ENCODE measurements at regions not wholly inside any gene's neighbourhood (a gene's known extent, or its start where the extent isn't known, plus 50 kb on each side); places are given as distances from the start of the nearest gene placed in this dataset.
"Not testable (repeated sequence)": the region's sequence is repeated elsewhere in the genome, so short reads cannot be mapped to it uniquely, and the experiment has no call there.

DNA sequence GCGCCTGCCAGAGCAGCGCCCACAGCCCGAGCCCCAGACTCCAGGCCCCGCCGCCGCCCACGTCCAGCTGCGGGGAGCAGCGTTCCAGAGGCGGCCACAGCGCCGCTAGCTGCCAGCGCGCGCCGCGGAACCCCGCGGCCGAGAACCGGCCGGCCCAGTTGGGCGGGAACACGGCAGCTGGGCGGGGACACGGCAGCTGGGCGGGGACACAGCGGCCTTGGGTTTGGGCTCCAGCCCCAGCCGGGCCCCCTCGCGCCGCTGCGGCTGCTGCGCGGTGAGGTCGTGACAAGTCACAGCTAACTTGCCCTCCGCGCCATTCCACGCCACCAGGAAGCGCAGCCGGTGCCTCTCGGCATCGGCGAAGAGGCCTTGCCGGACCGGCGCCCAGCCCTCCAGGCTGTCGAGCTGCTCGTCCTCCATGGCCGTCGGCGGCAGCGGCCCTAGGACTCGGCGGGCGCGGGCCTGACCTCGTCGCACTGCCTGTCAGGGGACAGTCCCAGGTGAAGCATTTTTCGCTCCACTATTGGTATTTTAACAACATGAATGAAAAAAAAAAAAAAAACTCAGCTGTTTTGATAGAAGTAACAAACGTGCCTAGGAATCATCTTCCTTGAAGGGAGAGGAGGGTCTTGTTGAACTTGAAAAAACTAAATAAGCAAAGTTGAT lies 56.6 kb upstream of the GOLGA8N start:
- peak; percentile 4 to 5 for DNase-seq

DNA sequence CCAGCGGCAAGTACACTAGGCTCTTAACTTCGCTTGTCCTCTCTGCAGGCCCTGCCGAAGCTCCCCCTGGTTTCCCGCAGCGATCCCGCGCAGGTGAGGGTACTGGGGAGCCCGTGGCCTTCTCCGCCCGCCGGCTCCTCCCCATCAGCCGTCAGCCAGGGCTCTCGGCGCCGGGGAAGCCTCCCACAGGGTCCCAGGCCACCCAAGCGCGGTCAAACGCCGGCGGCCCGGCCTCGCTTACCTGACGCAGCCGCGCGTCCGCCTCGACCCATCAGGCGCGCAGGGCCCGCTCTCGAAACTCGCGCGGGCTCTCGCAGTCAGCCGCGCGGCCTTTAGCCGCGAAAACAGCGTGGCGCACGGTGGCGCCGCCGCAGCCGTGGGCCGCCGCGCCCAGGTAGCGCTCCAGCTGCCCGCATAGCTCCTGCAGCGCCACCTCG lies 57.2 kb upstream of the GOLGA8N start:
- not testable (repeated sequence) for DNase-seq

DNA sequence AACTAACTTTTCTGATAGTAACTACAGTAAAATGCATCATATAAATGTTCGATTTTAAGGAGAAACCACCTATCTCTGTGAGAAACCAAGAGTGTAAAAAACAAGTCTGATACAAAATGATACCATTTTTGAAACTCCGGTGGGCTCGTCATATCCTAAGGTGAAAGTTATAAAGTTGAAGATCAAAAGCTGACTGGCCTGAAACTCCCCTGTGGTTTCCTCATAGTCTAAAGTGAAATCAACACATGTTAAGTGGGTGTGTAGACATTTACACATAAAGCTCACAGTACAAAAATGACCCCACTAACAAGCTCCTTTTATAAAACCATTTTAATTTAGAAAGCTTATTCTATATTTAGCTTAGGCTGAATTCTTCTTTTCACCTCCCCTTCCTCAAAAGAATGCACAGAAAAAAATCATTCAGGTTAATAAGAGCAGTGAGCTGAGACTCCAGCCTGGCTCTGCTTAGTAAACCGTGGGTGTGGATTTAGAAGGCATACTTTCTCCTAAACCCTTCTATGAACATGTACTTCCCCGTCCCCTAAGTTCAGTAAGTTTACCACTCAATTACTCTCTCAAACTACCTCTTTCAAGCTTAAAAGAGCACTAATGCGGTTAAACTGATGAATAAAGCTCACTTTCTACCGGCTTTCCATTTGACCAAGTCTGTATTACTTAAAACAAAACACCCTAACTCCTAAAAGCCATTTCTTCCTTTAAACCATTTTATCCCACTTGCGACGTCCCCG lies 57.9 kb upstream of the GOLGA8N start:
- DNase-seq = not testable (repeated sequence)

DNA sequence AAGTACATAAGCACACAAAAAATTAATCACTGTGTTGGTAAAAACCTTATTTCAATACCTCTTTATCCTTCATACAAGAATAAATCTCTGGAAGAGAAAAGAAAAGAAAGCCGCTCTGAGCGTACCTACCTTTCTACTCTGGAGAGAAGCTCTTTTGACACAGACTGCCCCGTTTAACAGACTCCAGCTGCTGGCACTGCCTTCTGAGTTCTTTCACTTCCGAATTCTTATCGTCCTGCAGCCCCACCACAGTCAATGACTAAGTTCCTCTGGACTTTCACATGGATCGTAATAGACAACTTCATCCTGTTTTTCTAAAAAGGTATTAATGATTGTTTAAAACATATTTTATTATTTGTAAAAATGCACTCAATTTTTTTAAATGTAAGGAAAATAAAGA lies 67.5 kb upstream of the GOLGA8O start:
- not testable (repeated sequence) for DNase-seq

DNA sequence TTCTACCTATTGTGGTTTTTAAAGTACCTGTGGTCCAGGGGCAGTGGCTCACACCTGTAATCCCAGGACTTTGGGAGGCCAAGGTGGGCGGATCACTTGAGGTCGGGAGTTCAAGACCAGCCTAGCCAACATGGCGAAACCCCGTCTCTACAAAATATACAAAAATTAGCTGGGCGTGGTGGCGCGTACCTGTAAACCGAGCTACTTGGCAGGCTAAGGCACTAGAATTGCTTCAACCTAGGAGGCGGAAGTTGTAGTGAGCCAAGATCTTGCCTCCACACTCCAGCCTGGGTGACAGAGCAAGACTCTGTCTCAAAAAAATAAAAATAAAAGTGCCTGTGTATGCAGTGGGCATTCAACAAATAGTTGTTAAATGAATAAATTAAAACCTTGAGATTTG lies 67.0 kb upstream of the GOLGA8O start:
- not testable (repeated sequence) for DNase-seq

DNA sequence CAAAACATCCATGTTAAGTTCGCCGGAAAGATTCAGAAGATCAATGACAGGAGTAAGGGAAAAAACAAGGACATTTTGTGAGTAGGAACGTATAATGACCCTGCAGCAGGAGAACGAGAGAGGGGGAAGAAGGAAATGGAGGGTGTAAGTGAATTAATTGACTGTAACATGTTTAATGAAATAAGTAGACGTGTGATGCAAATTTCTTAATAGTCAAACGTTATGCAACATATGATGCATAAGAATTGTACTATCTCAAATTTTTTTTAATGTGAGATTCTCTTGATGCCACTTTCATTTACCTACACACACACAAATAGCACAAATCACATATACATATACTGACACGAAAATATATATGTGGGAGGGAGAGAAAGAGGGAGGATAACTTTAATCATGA lies 63.5 kb upstream of the GOLGA8O start:
- DNase-seq = not testable (repeated sequence)

DNA sequence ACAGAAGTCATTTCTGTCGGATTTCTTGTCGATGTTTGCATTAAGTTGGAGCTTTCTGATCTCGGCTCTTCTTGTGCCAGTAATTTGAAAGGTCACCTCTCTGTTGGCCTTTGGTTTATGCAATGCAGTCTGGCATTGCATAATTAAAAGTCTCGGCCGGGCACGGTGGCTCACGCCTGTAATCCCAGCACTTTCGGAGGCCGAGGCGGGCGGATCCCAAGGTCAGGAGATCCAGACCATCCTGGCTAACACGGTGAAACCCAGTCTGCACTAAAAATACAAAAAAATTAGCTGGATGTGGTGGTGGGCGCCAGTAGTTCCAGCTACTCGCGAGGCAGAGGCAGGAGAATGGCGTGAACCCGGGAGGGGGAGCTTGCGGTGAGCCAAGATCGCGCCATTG lies 62.6 kb upstream of the GOLGA8O start:
- DNase-seq = not testable (repeated sequence)

DNA sequence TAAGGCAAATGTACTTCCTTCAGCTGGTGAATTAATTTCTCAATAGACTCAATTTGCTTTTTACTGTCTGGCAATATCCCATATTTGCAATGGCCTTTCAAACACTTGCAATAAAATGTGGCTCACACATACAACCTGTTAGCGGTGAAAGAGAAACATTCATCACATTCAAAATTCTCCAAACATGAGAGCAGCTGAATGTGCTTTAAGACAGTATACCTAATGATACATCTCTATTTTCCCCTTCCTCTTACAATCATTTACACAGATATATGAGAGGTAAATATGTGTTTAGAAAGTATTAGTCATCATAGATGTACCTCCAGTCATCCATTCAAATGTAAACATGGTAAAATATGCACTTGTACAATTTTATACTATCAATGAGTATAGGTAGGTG lies 61.5 kb upstream of the GOLGA8O start:
- DNase-seq = not testable (repeated sequence)

DNA sequence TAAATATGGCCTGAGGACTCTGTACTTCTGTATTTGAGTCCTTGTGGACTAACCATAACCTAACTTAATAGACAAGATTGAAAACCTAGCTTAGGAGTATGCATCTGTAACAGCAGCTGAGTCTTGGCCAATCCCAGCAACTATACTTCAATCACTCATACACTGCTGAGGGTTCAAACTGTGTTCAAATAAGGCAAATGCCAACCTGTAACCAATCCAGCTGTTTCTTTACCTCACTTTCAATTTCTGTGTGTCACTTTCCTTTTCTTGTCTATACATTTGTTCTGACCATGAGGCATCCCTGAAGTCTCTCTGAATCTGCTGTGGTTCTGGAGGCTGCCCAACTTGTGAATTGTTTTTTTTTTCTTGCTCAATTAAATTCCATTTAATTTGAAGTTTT lies 57.9 kb upstream of the GOLGA8O start:
- not testable (repeated sequence) for DNase-seq

DNA sequence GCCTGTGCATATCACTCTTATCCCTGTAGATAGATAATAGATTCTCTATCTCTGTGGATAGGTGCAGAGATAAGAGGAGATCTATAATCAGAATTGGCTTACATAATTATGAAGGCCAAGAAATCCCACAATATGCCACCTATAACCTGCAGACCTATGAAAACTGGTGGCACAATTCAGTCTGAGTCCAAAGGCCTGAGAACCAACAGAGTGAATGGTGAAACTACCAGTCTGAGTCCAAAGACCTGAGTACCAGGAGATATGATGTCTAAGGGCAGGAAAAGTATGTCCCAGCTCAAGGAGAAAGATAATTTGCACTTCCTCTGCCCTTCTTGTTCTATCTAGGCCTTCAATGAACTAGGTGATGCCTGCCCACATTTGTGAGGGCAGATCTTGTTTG lies 54.6 kb upstream of the GOLGA8O start:
- DNase-seq = not testable (repeated sequence)

DNA sequence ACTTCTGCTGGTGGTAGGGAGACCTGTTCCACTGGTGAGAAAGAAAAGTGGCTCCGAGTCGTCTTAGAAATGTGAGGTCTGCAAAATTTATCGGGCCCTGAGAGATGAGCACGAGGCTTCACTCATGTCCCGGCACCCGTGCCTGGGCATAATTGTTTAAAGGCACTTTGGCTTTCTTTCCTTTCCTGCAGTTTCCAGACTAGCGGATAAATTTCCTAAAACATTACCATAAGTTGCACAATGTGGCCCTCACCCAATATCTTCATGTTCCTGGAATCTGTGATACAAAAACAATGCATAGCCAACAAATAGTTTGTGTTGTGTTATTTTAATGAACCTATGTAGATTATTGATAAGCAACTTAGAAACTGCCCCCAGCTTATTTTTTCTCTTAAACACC lies 52.6 kb upstream of the GOLGA8O start:
- not testable (repeated sequence) for DNase-seq

DNA sequence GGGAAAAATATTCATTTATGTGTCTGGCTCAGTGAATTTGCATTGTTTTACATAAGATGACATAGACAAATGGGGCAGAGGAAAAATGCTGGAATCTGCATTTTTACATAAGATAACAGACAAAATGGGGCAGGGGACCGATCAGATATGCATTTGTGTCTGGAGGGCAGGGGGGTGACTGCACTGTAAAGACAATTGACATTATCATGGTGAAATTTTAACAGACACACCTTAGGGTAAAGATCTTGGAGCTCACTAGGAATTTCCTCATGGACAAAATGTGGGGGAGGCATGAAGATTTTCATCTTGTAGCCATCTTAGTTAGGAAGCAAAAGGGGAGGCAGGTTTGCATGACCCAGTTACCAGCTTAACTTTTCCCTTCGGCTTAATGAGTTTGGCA lies 51.4 kb upstream of the GOLGA8O start:
- DNase-seq = not testable (repeated sequence)

DNA sequence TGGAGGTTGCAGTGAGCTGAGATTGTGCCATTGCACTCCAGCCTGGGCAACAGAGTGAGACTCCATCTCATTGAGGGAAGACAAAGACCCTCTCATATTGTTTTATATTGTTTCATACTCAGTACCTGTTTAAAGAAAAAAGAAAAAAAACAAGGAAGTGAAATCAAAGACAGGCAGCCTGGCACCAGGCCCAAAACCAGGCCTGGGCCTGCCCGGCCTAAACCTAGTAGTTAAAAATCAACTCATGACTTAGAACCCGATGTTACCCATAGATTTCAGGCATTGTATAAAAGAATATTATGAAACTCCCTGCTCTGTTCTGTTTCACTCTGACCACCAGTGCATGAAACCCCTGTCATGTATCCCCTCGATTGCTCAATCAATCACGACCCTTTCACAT lies 50.2 kb upstream of the GOLGA8O start:
- not testable (repeated sequence) for DNase-seq

All from activated CD4-positive, alpha-beta T cell treated with anti-CD3 and anti-CD28 coated beads, Interleukin-2, amount 50 U/mL, for 4 hours (primary cell).